H1 (cell line): ENCODE measurements at regions not wholly inside any gene's neighbourhood (a gene's known extent, or its start where the extent isn't known, plus 50 kb on each side); places are given as distances from the start of the nearest gene placed in this dataset.

Experiments
- CTCF ChIA-PET: fragments of 300-600 bp; sonication (Branson Sonifier 250); formaldehyde crosslinking; loops from one replicate; lab custom pipeline; 2021; ENCODE audit not compliant: partially characterized antibody; lab: Charles Lee
- POLR2A ChIA-PET: fragments of 300-600 bp; sonication (Branson Sonifier 250); formaldehyde crosslinking; loops from one replicate; lab custom pipeline; 2021; ENCODE audit warnings: inconsistent platforms; ENCODE audit not compliant: partially characterized antibody; lab: Charles Lee
- DNase-seq, 2 experiments: peaks; one replicate each; pipeline versions ENCODE4 v3.0.0 to v3.0.0-alpha.2; 2010 to 2022; ENCODE audit warnings: low spot score in 2 of 2, low read depth in 1 of 2, mixed read lengths in 1 of 2
- FAIRE-seq: peaks from 2 replicates; lab custom pipeline; 2011; peaks lifted over from hg19 to GRCh38; lab: Jason Lieb, UNC
- H2AFZ ChIP-seq: 2 replicates; pipeline ENCODE4 v1.8.1; 2012; ENCODE audit warnings: low read length, inconsistent platforms
- H2AK5ac ChIP-seq: 2 replicates; pipeline ENCODE4 v1.6.1; 2013; ENCODE audit warnings: low read depth, low read length
- H2BK120ac ChIP-seq: replicated peaks from 2 replicates; pipeline ENCODE3; 2013; ENCODE audit warnings: low read depth, low read length, inconsistent platforms
- H2BK12ac ChIP-seq: 2 replicates; pipeline ENCODE4 v1.6.1; 2013; ENCODE audit warnings: low read depth, low read length
- H2BK15ac ChIP-seq: 2 replicates; pipeline ENCODE4 v1.6.1; 2013; ENCODE audit warnings: low read length
- H2BK20ac ChIP-seq: 2 replicates; pipeline ENCODE4 v1.6.1; 2013; ENCODE audit warnings: low read length
- H2BK5ac ChIP-seq: 2 replicates; pipeline ENCODE4 v1.6.1; 2013; ENCODE audit warnings: low read depth, low read length
- H3K14ac ChIP-seq: 2 replicates; pipeline ENCODE4 v1.6.1; 2013; ENCODE audit warnings: inconsistent platforms; ENCODE audit not compliant: insufficient read length
- H3K18ac ChIP-seq: 2 replicates; pipeline ENCODE4 v1.6.1; 2013; ENCODE audit warnings: low read length; ENCODE audit errors: extremely low read depth
- H3K23ac ChIP-seq: 2 replicates; pipeline ENCODE4 v1.6.1; 2013; ENCODE audit warnings: inconsistent platforms; ENCODE audit not compliant: insufficient read length
- H3K23me2 ChIP-seq: 2 replicates; pipeline ENCODE4 v1.6.1; 2013; ENCODE audit warnings: low read depth, low read length
- H3K27ac ChIP-seq: 2 replicates; pipeline ENCODE4 v1.6.1; 2011; ENCODE audit warnings: low read depth, low read length, inconsistent platforms
- H3K27me3 ChIP-seq, 4 experiments: replicated peaks in 1 of 4; 1 replicate in 1 of 4; 2 replicates in 3 of 4; pipeline versions ENCODE4 v1.6.1 to v1.8.1; 2011 to 2013; ENCODE audit warnings: low read length in 3 of 4, mild to moderate bottlenecking in 3 of 4, inconsistent platforms in 2 of 4, mixed read lengths in 2 of 4, moderate library complexity in 1 of 4; ENCODE audit not compliant: control insufficient read depth in 3 of 4, insufficient read depth in 3 of 4; ENCODE audit errors: extremely low read depth in 1 of 4
- H3K36me3 ChIP-seq, 4 experiments: 2 replicates each; pipeline versions ENCODE4 v1.6.1 to v1.8.1; 2011 to 2013; ENCODE audit warnings: mild to moderate bottlenecking in 4 of 4, low read length in 3 of 4, moderate library complexity in 2 of 4, control low read depth in 1 of 4, inconsistent platforms in 1 of 4; ENCODE audit not compliant: insufficient read depth in 4 of 4, control insufficient read depth in 2 of 4
- H3K4ac ChIP-seq: replicated peaks from 2 replicates; pipeline ENCODE3; 2013; ENCODE audit warnings: low read length, low read depth, mixed read lengths, inconsistent platforms; ENCODE audit not compliant: insufficient read length
- H3K4me1 ChIP-seq, 4 experiments: replicated peaks in 1 of 4; 1 replicate in 1 of 4; 2 replicates in 3 of 4; pipeline versions ENCODE4 v1.6.1 to v1.8.1; 2011 to 2013; ENCODE audit warnings: low read length in 3 of 4, inconsistent platforms in 2 of 4, mixed read lengths in 1 of 4; ENCODE audit not compliant: insufficient read depth in 4 of 4, control insufficient read depth in 3 of 4
- H3K4me2 ChIP-seq, 2 experiments: 2 replicates each; pipeline versions ENCODE4 v1.6.1 to v1.8.1; 2011 to 2013; ENCODE audit warnings: low read depth in 2 of 2, low read length in 2 of 2, control low read depth in 1 of 2, inconsistent platforms in 1 of 2, mild to moderate bottlenecking in 1 of 2; ENCODE audit not compliant: insufficient read depth in 1 of 2
- H3K4me3 ChIP-seq, 4 experiments: fragments of 200-600, 300-600 bp in 1 of 4; sonication (generic), shearing (Covaris generic), sonication (Bioruptor Twin) in 1 of 4; 2 replicates each; pipeline versions ENCODE4 v1.5.1 to v1.8.1; 2011 to 2016; ENCODE audit warnings: low read length in 4 of 4, low read depth in 3 of 4, control low read depth in 2 of 4, inconsistent platforms in 2 of 4, mild to moderate bottlenecking in 2 of 4, mixed read lengths in 1 of 4, moderate library complexity in 1 of 4; ENCODE audit not compliant: insufficient read depth in 2 of 4; ENCODE audit errors: extremely low read depth in 1 of 4
- H3K56ac ChIP-seq: replicated peaks from 2 replicates; pipeline ENCODE3; 2013; ENCODE audit warnings: low read depth, mild to moderate bottlenecking, mixed read lengths, low read length, inconsistent platforms; ENCODE audit not compliant: insufficient read length
- H3K79me1 ChIP-seq: 2 replicates; pipeline ENCODE4 v1.6.1; 2013; ENCODE audit warnings: low read depth, low read length, control low read depth
- H3K79me2 ChIP-seq, 2 experiments: 2 replicates each; pipeline versions ENCODE4 v1.6.1 to v1.8.1; 2012 to 2013; ENCODE audit warnings: low read length in 2 of 2, mild to moderate bottlenecking in 2 of 2, inconsistent platforms in 1 of 2; ENCODE audit not compliant: insufficient read depth in 2 of 2, control insufficient read depth in 1 of 2
- H3K9ac ChIP-seq, 4 experiments: replicated peaks in 1 of 4; 1 replicate in 1 of 4; 2 replicates in 3 of 4; pipeline versions ENCODE4 v1.6.1 to v1.8.1; 2011 to 2013; ENCODE audit warnings: low read depth in 3 of 4, low read length in 3 of 4, control low read depth in 2 of 4, mild to moderate bottlenecking in 2 of 4, moderate library complexity in 2 of 4, inconsistent platforms in 1 of 4; ENCODE audit errors: extremely low read depth in 1 of 4
- H3K9me3 ChIP-seq, 2 experiments: 2 replicates each; pipeline versions ENCODE4 v1.6.1 to v1.8.1; 2012 to 2013; ENCODE audit warnings: mild to moderate bottlenecking in 2 of 2, moderate library complexity in 2 of 2, control low read depth in 1 of 2, inconsistent platforms in 1 of 2, low read depth in 1 of 2, low read length in 1 of 2, mixed read lengths in 1 of 2; ENCODE audit not compliant: insufficient read depth in 2 of 2
- H4K20me1 ChIP-seq, 2 experiments: replicated peaks in 1 of 2; 2 replicates each; pipeline versions ENCODE3 to v1.8.1; 2011 to 2013; ENCODE audit warnings: inconsistent platforms in 2 of 2, low read length in 2 of 2, mild to moderate bottlenecking in 1 of 2; ENCODE audit not compliant: insufficient read depth in 2 of 2, control insufficient read depth in 1 of 2
- H4K5ac ChIP-seq: 2 replicates; pipeline ENCODE4 v1.6.1; 2013; ENCODE audit warnings: low read length, low read depth, mixed read lengths, inconsistent platforms; ENCODE audit not compliant: insufficient read length
- H4K8ac ChIP-seq: 2 replicates; pipeline ENCODE4 v1.8.0; 2013; ENCODE audit warnings: mild to moderate bottlenecking, moderate library complexity, low read length, inconsistent platforms; ENCODE audit not compliant: insufficient read depth; ENCODE audit errors: extremely low read depth
- H4K91ac ChIP-seq: replicated peaks from 2 replicates; pipeline ENCODE3; 2013; ENCODE audit warnings: low read length, mixed read lengths, inconsistent platforms; ENCODE audit not compliant: insufficient read length
- CBX5 ChIP-seq: fragments of 300-800, 300-1000 bp; sonication (generic); IDR thresholded peaks from 2 replicates; pipeline ENCODE4 v1.7.1; 2016; ENCODE audit warnings: antibody characterized with exemption, low read length, low read depth
- CBX8 ChIP-seq: fragments of 300-800, 300-1000 bp; sonication (generic); IDR thresholded peaks from 2 replicates; pipeline ENCODE4 v1.7.1; 2016; ENCODE audit warnings: low read depth, low read length, borderline replicate concordance
- CTBP2 ChIP-seq: IDR thresholded peaks from 2 replicates; pipeline ENCODE4 v1.7.0; 2011; ENCODE audit warnings: borderline replicate concordance, mild to moderate bottlenecking, moderate library complexity, mixed read lengths, low read length; ENCODE audit not compliant: insufficient read depth, insufficient read length
- EGR1 ChIP-seq: IDR thresholded peaks from 2 replicates; pipeline ENCODE4 v1.6.1; 2011; ENCODE audit warnings: low read depth, low read length, borderline replicate concordance
- EZH2 ChIP-seq: fragments of 200-600 bp; sonication (generic); IDR thresholded peaks from 2 replicates; pipeline ENCODE4 v1.7.1; 2012; ENCODE audit warnings: low read depth, mild to moderate bottlenecking, moderate library complexity, low read length, inconsistent platforms; ENCODE audit not compliant: severe bottlenecking
- KDM5A ChIP-seq: fragments of 200-600 bp; IDR thresholded peaks from 2 replicates; pipeline ENCODE4 v1.7.1; 2012; ENCODE audit warnings: mild to moderate bottlenecking, low read length, inconsistent platforms, mixed read lengths
- PHF8 ChIP-seq: fragments of 200-600 bp; sonication (generic); conservative IDR thresholded peaks from 2 replicates; pipeline ENCODE4 v1.7.1; 2012; ENCODE audit warnings: low read depth, mild to moderate bottlenecking, inconsistent platforms, low read length, moderate library complexity
- POLR2A ChIP-seq, 2 experiments: IDR thresholded peaks; 1 replicate in 1 of 2; 2 replicates in 1 of 2; pipeline ENCODE4 v1.6.1; 2011; ENCODE audit warnings: low read depth in 2 of 2, low read length in 2 of 2, mild to moderate bottlenecking in 2 of 2; ENCODE audit errors: control extremely low read depth in 1 of 2
- RAD21 ChIP-seq, 2 experiments: IDR thresholded peaks in 1 of 2; conservative IDR thresholded peaks in 1 of 2; 2 replicates each; pipeline ENCODE4 v1.6.1; 2011; ENCODE audit warnings: low read depth in 2 of 2, low read length in 2 of 2, improper control_type of control experiment in 1 of 2, inconsistent platforms in 1 of 2, mild to moderate bottlenecking in 1 of 2, moderate library complexity in 1 of 2
- SIN3A ChIP-seq, 2 experiments: IDR thresholded peaks in 1 of 2; conservative IDR thresholded peaks in 1 of 2; 2 replicates each; pipeline ENCODE4 v1.6.1; 2011 to 2012; ENCODE audit warnings: low read length in 2 of 2, improper control_type of control experiment in 1 of 2, low read depth in 1 of 2, mild to moderate bottlenecking in 1 of 2
- SP4 ChIP-seq: IDR thresholded peaks from 2 replicates; pipeline ENCODE4 v1.6.1; 2012; ENCODE audit warnings: low read length, inconsistent platforms
- WGBS, 2 experiments: shearing (Covaris generic) in 1 of 2; methylation state at CpG; one replicate each; pipeline versions ENCODE4 v1.1.6 to v1.1.7; 2013 to 2015; ENCODE audit warnings: low lambda C conversion rate in 2 of 2, mixed read lengths in 2 of 2, inconsistent platforms in 1 of 2, low coverage in 1 of 2, missing lambda C conversion rate in 1 of 2; ENCODE audit not compliant: insufficient replicate concordance in 2 of 2, insufficient coverage in 1 of 2, insufficient read length in 1 of 2; ENCODE audit errors: extremely low coverage in 1 of 2, missing lambda C conversion rate in 1 of 2; 5-methylcytosine and 5-hydroxymethylcytosine counted together

DNA sequence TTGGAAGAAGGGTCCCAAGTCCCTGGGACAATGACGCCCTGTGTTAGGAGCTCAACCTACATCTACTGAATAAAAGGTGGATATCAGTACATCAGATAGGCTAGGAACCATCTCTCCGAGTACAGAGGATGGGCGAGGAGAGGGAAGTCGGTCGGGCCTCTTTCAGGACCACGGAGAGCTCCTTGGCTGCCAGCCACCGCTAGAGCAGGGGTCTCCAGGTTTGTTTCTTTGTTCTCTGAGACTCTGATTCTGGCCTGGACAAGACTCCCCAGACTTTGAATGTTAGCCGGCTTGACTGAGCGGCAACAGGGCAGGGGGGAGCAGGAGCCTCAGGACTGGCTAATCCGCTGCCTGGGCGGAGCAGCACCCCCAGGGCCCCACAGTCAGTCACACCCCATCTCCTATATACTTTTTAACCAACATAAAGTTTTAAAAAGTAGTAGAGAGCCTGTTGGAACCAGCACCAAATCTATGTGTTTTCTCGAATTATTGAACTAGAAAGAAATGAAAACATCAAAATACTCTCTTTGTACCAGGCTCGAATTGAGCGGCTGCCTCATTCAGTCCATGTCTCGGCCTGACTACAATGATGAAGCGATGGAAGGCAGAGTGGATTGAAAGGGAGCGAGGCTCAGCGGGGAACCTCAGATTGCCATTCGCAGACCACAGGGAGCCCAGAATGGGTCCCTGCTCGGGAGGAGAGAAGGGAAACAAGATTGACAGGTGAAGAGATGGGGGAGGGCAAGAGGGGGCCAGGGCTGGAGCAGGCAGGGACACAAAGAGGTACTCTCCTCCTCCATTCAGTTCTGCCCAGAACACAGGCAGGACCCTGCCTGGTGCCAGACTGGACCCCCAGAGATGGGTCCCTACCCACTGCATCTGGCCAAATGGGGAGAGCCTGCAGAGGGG lies 131.6 kb downstream of the TPRA1 start:
- peaks cover 19 to 39% (median 34%) of the 10 kb centered on the region in 4 experiments for H3K27me3 ChIP-seq
- no peak overlapping the region for H2BK120ac ChIP-seq
- H3K14ac ChIP-seq: no peak overlapping the region
- H2BK5ac ChIP-seq: no peak overlapping the region
- ChIA-PET POLR2A (no interaction called here), CTCF (interaction anchor here (0.7 to 5.5 kb wide), 9 partner anchors 12 to 486 kb away, joined by 3 to 74 read pairs (median 3); no protein-coding TSS in a partner anchor)
- H2AK5ac ChIP-seq: no peak overlapping the region
- no peak overlapping the region for H2BK15ac ChIP-seq
- no peaks in the 10 kb centered on the region for H3K79me2 ChIP-seq
- no peak overlapping the region for H4K91ac ChIP-seq
- H3K4me3 ChIP-seq: no peak overlapping the region
- H4K8ac ChIP-seq: no peak overlapping the region
- H3K9ac ChIP-seq: no peak overlapping the region
- H2BK12ac ChIP-seq: no peak overlapping the region
- H2AFZ ChIP-seq: no peak overlapping the region
- no peaks in the 10 kb centered on the region for H3K36me3 ChIP-seq
- peaks cover 2 to 5% of the 10 kb centered on the region in 2 experiments for H4K20me1 ChIP-seq
- no peak overlapping the region for H3K27ac ChIP-seq
- no peak overlapping the region; a peak in 1 of 4 replicates for H3K4me2 ChIP-seq
- FAIRE-seq (peak; percentile 7), DNase-seq (peak in 1 of 2 experiments; percentile 92)
- peaks cover 2 to 15% (median 8%) of the 10 kb centered on the region in 4 experiments; a peak in 5 of 7 replicates for H3K4me1 ChIP-seq
- H4K5ac ChIP-seq: no peak overlapping the region
- H3K9me3 ChIP-seq: no peaks in the 10 kb centered on the region
- H3K23me2 ChIP-seq: peaks cover 11% of the 10 kb centered on the region; the same call in 1 of the 2 replicates
- no peak overlapping the region for H3K23ac ChIP-seq
- H3K79me1 ChIP-seq: no peaks in the 10 kb centered on the region
- no peak overlapping the region for H3K4ac ChIP-seq
- H3K18ac ChIP-seq: no peak overlapping the region
- H2BK20ac ChIP-seq: no peak overlapping the region
- no peak overlapping the region for H3K56ac ChIP-seq
- WGBS, 2 experiments: 39% methylated on average over 20 of the region's 20 CpGs; no CpG with 5 or more reads in 1 of the 2 experiments
- TF ChIP-seq CBX5 (no peak), CBX8 (no peak), CTBP2 (peak; percentile 48), RAD21 (IDR thresholded peaks at IDR 0.05 in 1 of 2, conservative IDR thresholded peaks at IDR 0.05 in 1 of 2; ENCODE audit: low read depth in 2 of 2, low read length in 2 of 2) (peak; percentile 4 to 20; a peak in 2 of 4 replicates), KDM5A (no peak), SIN3A (conservative IDR thresholded peaks at IDR 0.05 in 1 of 2, IDR thresholded peaks at IDR 0.05 in 1 of 2; ENCODE audit: low read depth in 1 of 2, low read length in 2 of 2) (peak; percentile 91 to 94), EZH2 (no peak), PHF8 (no peak), SP4 (no peak), POLR2A (IDR thresholded peaks at IDR 0.05; ENCODE audit: control extremely low read depth in 1 of 2, low read depth in 2 of 2, low read length in 2 of 2) (no peak), EGR1 (no peak)
- TF ChIP-seq, all 59 proteins: peak for 3
